ENCODE measurements at regions not wholly inside any gene's neighbourhood (a gene's known extent, or its start where the extent isn't known, plus 50 kb on each side); places are given as distances from the start of the nearest gene placed in this dataset.

GRCh38 chr18:73807551-73808192, 340.0 kb downstream of the FBXO15 start:
- no peaks in the 10 kb centered on the region for H3K79me2 ChIP-seq
- TF ChIP-seq CTCF (IDR thresholded peaks at IDR 0.05; ENCODE audit: poor library complexity) (no peak), EZH2phosphoT487 (IDR thresholded peaks at IDR 0.05; ENCODE audit: low read depth, severe bottlenecking, unreplicated experiment) (no peak), EZH2 (IDR thresholded peaks at IDR 0.05; ENCODE audit: borderline replicate concordance) (no peak)
- H3K9me3 ChIP-seq (ENCODE audit: low read depth) = no peaks in the 10 kb centered on the region
- H4K20me1 ChIP-seq (ENCODE audit: insufficient read depth, poor library complexity, severe bottlenecking) = no peaks in the 10 kb centered on the region
- no peaks in the 10 kb centered on the region for H3K4me1 ChIP-seq (ENCODE audit: insufficient read depth)
- DNase-seq (ENCODE audit: low spot score) = no peak
- H2AFZ ChIP-seq = no peak overlapping the region
- H3K4me3 ChIP-seq = no peak overlapping the region
- no peaks in the 10 kb centered on the region for H3K9me2 ChIP-seq (replicated peaks; ENCODE audit: insufficient read depth)
- WGBS (ENCODE audit: low lambda C conversion rate, missing lambda C conversion rate) = 58% methylated on average over 4 of the region's 4 CpGs
- no peaks in the 10 kb centered on the region for H3K27me3 ChIP-seq
- no peak overlapping the region for H3K4me2 ChIP-seq
- no peak overlapping the region for H3K27ac ChIP-seq
- H3K36me3 ChIP-seq (replicated peaks; ENCODE audit: insufficient read depth, low read depth) = no peaks in the 10 kb centered on the region

- no peaks in the 10 kb centered on the region for H3K9me3 ChIP-seq (ENCODE audit: low read depth)
- H2AFZ ChIP-seq = no peak overlapping the region
- H3K36me3 ChIP-seq (replicated peaks; ENCODE audit: insufficient read depth, low read depth) = no peaks in the 10 kb centered on the region
- no peak overlapping the region for H3K4me3 ChIP-seq
- no peaks in the 10 kb centered on the region for H3K79me2 ChIP-seq
- WGBS (ENCODE audit: low lambda C conversion rate, missing lambda C conversion rate) = 78% methylated on average over 3 of the region's 3 CpGs
- no peak overlapping the region for H3K4me2 ChIP-seq
- no peak for DNase-seq (ENCODE audit: low spot score)
- no peaks in the 10 kb centered on the region for H3K27me3 ChIP-seq
- no peaks in the 10 kb centered on the region for H4K20me1 ChIP-seq (ENCODE audit: insufficient read depth, poor library complexity, severe bottlenecking)
- H3K9me2 ChIP-seq (replicated peaks; ENCODE audit: insufficient read depth) = no peaks in the 10 kb centered on the region
- H3K27ac ChIP-seq = no peak overlapping the region
- no peaks in the 10 kb centered on the region for H3K4me1 ChIP-seq (ENCODE audit: insufficient read depth)
- TF ChIP-seq EZH2 (IDR thresholded peaks at IDR 0.05; ENCODE audit: borderline replicate concordance) = no peak
- no peak for TF ChIP-seq EZH2phosphoT487 (IDR thresholded peaks at IDR 0.05; ENCODE audit: low read depth, severe bottlenecking, unreplicated experiment)
- TF ChIP-seq CTCF (IDR thresholded peaks at IDR 0.05; ENCODE audit: poor library complexity) = no peak
Observed at GRCh38 chr18:73805991-73806390, 341.6 kb downstream of the FBXO15 start.

GRCh38 chr18:73797419-73797818, 350.2 kb downstream of the FBXO15 start:
- H3K9me3 ChIP-seq (ENCODE audit: low read depth) = no peaks in the 10 kb centered on the region
- H3K4me3 ChIP-seq = no peak overlapping the region
- H4K20me1 ChIP-seq (ENCODE audit: insufficient read depth, poor library complexity, severe bottlenecking) = no peaks in the 10 kb centered on the region
- TF ChIP-seq CTCF (IDR thresholded peaks at IDR 0.05; ENCODE audit: poor library complexity) (no peak), EZH2phosphoT487 (IDR thresholded peaks at IDR 0.05; ENCODE audit: low read depth, severe bottlenecking, unreplicated experiment) (no peak)
- DNase-seq (ENCODE audit: low spot score) = no peak
- no peak overlapping the region for H2AFZ ChIP-seq
- no peaks in the 10 kb centered on the region for H3K79me2 ChIP-seq
- H3K27ac ChIP-seq = no peak overlapping the region
- no peaks in the 10 kb centered on the region for H3K27me3 ChIP-seq
- H3K4me1 ChIP-seq (ENCODE audit: insufficient read depth) = peaks cover 5% of the 10 kb centered on the region
- 92% methylated on average over 3 of the region's 3 CpGs for WGBS (ENCODE audit: low lambda C conversion rate, missing lambda C conversion rate)
- H3K4me2 ChIP-seq = no peak overlapping the region
- H3K9me2 ChIP-seq (replicated peaks; ENCODE audit: insufficient read depth) = no peaks in the 10 kb centered on the region
- no peaks in the 10 kb centered on the region for H3K36me3 ChIP-seq (replicated peaks; ENCODE audit: insufficient read depth, low read depth)

Data from hepatocyte (in vitro differentiated cells).